Body of pancreas (tissue), 4 donors: ENCODE measurements at regions not wholly inside any gene's neighbourhood (a gene's known extent, or its start where the extent isn't known, plus 50 kb on each side); places are given as distances from the start of the nearest gene placed in this dataset.
"Not testable (repeated sequence)": the region's sequence is repeated elsewhere in the genome, so short reads cannot be mapped to it uniquely, and the experiment has no call there.

Experiments used
- ATAC-seq: fragments of 150-250 bp; one replicate; pipeline ENCODE4 v1.9.1; 2016
- DNase-seq, 4 donors: peaks; one replicate each; pipeline ENCODE4 v3.0.0-alpha.2; 2019
- H3K27ac ChIP-seq, 4 donors: fragments of 200-600 bp; sonication (generic); 1 replicate in 3 of 4; 2 replicates in 1 of 4; pipeline versions ENCODE4 v1.5.1 to v1.6.1; 2016 to 2019; ENCODE audit warnings: mild to moderate bottlenecking in 1 of 4, mixed read lengths in 1 of 4, moderate library complexity in 1 of 4
- H3K27me3 ChIP-seq, 2 donors: fragments of 200-600 bp; sonication (generic); one replicate each; pipeline ENCODE4 v1.6.0; 2016; ENCODE audit warnings: mild to moderate bottlenecking in 1 of 2
- H3K36me3 ChIP-seq, 2 donors: fragments of 200-600 bp; sonication (generic); replicated peaks in 1 of 2; 2 replicates each; pipeline ENCODE4 v1.5.1; 2016; ENCODE audit warnings: low read depth in 2 of 2; ENCODE audit not compliant: insufficient read depth in 1 of 2
- H3K4me1 ChIP-seq: fragments of 200-600 bp; sonication (generic); one replicate; pipeline ENCODE4 v1.6.0; 2016
- H3K4me3 ChIP-seq, 2 donors: fragments of 200-600 bp; sonication (generic); 1 replicate in 1 of 2; 2 replicates in 1 of 2; pipeline ENCODE4 v1.5.1; 2016 to 2019
- H3K9me3 ChIP-seq, 3 donors: fragments of 200-600 bp; sonication (generic); 1 replicate in 2 of 3; 2 replicates in 1 of 3; pipeline ENCODE4 v1.5.1; 2016
- CTCF ChIP-seq, 7 experiments: fragments of 450-650 bp in 4 of 7; fragments of 200-600 bp in 3 of 7; sonication (generic) in 3 of 7; IDR thresholded peaks; one replicate each; pipeline ENCODE4 v1.5.1; 2016 to 2019; ENCODE audit warnings: antibody characterized with exemption in 7 of 7
- POLR2A ChIP-seq, 3 donors: fragments of 450-650 bp; IDR thresholded peaks; one replicate each; pipeline ENCODE4 v1.6.1; 2016; ENCODE audit warnings: antibody characterized with exemption in 3 of 3, mild to moderate bottlenecking in 2 of 3
- WGBS, 2 donors: methylation state at CpG; one replicate each; pipeline ENCODE4 v1.1.5; 2017; 5-methylcytosine and 5-hydroxymethylcytosine counted together
- intact Hi-C: fragments of 100-400 bp; cut with DNase I; formaldehyde crosslinking; loops from one replicate; pipeline ENCODE4 v1.15.1; 2023

- WGBS, 2 donors: 69 to 82% methylated on average over 7 of the region's 7 CpGs
- TF ChIP-seq POLR2A (IDR thresholded peaks at IDR 0.05): no peak
- TF ChIP-seq CTCF (IDR thresholded peaks at IDR 0.05): no peak
- no peak overlapping the region for H3K27ac ChIP-seq
- DNase-seq: no peak
- H3K4me1 ChIP-seq: no peaks in the 10 kb centered on the region
- no peaks in the 10 kb centered on the region for H3K36me3 ChIP-seq
- H3K4me3 ChIP-seq: no peak overlapping the region
- no peak for ATAC-seq
- H3K27me3 ChIP-seq: no peaks in the 10 kb centered on the region
- no peaks in the 10 kb centered on the region for H3K9me3 ChIP-seq
- intact Hi-C loops: no loop called here
Observed at GRCh38 chr21:15444118-15444960, 285.4 kb upstream of the USP25 start.

GRCh38 chr21:15445327-15445726 is 284.5 kb upstream of the USP25 start:
- no peak for TF ChIP-seq CTCF (IDR thresholded peaks at IDR 0.05)
- no peak for TF ChIP-seq POLR2A (IDR thresholded peaks at IDR 0.05)
- intact Hi-C loops: no loop called here
- WGBS, 2 donors: 70 to 88% methylated on average over 2 of the region's 2 CpGs

GRCh38 chr21:15446223-15446622 is 283.6 kb upstream of the USP25 start:
- Histone ChIP-seq H3K4me1 (no peaks in the 10 kb centered on the region), H3K27ac (no peak overlapping the region), H3K9me3 (no peaks in the 10 kb centered on the region), H3K27me3 (no peaks in the 10 kb centered on the region), H3K4me3 (no peak overlapping the region), H3K36me3 (no peaks in the 10 kb centered on the region)
- intact Hi-C loops: no loop called here
- TF ChIP-seq CTCF (IDR thresholded peaks at IDR 0.05): no peak
- no peak for TF ChIP-seq POLR2A (IDR thresholded peaks at IDR 0.05)
- ATAC-seq (no peak), DNase-seq (no peak)
- 53 to 56% methylated on average over 3 of the region's 3 CpGs for WGBS, 2 donors

More at GRCh38 chr21:15445327-15445726, 284.5 kb upstream of the USP25 start:
- Histone ChIP-seq H3K27ac (no peak overlapping the region), H3K27me3 (no peaks in the 10 kb centered on the region), H3K9me3 (no peaks in the 10 kb centered on the region), H3K36me3 (no peaks in the 10 kb centered on the region), H3K4me3 (no peak overlapping the region), H3K4me1 (no peaks in the 10 kb centered on the region)
- DNase-seq: no peak
- ATAC-seq: no peak

- H3K36me3 ChIP-seq: no peaks in the 10 kb centered on the region
- DNase-seq (no peak), ATAC-seq (no peak)
- intact Hi-C loops: no loop called here
- H3K4me1 ChIP-seq: no peaks in the 10 kb centered on the region
- WGBS, 2 donors: 33 to 39% methylated on average over 1 of the region's 1 CpG
- no peaks in the 10 kb centered on the region for H3K27me3 ChIP-seq
- TF ChIP-seq CTCF (IDR thresholded peaks at IDR 0.05) (no peak), POLR2A (IDR thresholded peaks at IDR 0.05) (no peak)
- no peak overlapping the region for H3K4me3 ChIP-seq
- no peak overlapping the region for H3K27ac ChIP-seq
- H3K9me3 ChIP-seq: no peaks in the 10 kb centered on the region
Observed at GRCh38 chr21:15449556-15449955, 280.2 kb upstream of the USP25 start.

GRCh38 chr21:15453261-15453660 is 276.5 kb upstream of the USP25 start:
- no peak for ATAC-seq
- no peak overlapping the region for H3K27ac ChIP-seq
- H3K4me1 ChIP-seq: no peaks in the 10 kb centered on the region
- no peaks in the 10 kb centered on the region for H3K27me3 ChIP-seq
- intact Hi-C loops: no loop called here
- TF ChIP-seq POLR2A (IDR thresholded peaks at IDR 0.05) (no peak), CTCF (IDR thresholded peaks at IDR 0.05) (no peak)
- DNase-seq: no peak
- no peaks in the 10 kb centered on the region for H3K9me3 ChIP-seq
- H3K36me3 ChIP-seq: no peaks in the 10 kb centered on the region
- no peak overlapping the region for H3K4me3 ChIP-seq

GRCh38 chr21:15453785-15454184 is 276.0 kb upstream of the USP25 start:
- H3K4me3 ChIP-seq, DNase-seq, H3K9me3 ChIP-seq, H3K36me3 ChIP-seq, H3K27me3 ChIP-seq, intact Hi-C loops, H3K27ac ChIP-seq, H3K4me1 ChIP-seq, ATAC-seq: not testable (repeated sequence)
- 80 to 91% methylated on average over 1 of the region's 1 CpG for WGBS, 2 donors

- H3K27me3 ChIP-seq, ATAC-seq, DNase-seq, H3K4me1 ChIP-seq, intact Hi-C loops, H3K27ac ChIP-seq, H3K9me3 ChIP-seq, H3K36me3 ChIP-seq, H3K4me3 ChIP-seq: not testable (repeated sequence)
- WGBS, 2 donors: 72 to 74% methylated on average over 2 of the region's 2 CpGs
Observed at GRCh38 chr21:15454931-15455330, 274.9 kb upstream of the USP25 start.
